ENCODE measurements at regions not wholly inside any gene's neighbourhood (a gene's known extent, or its start where the extent isn't known, plus 50 kb on each side); places are given as distances from the start of the nearest gene placed in this dataset.

- Histone ChIP-seq H3K4me1 (ENCODE audit: insufficient read depth) (no peaks in the 10 kb centered on the region), H3K36me3 (no peaks in the 10 kb centered on the region), H3K27ac (no peak overlapping the region), H3K4me3 (no peak overlapping the region), H3K9me3 (no peaks in the 10 kb centered on the region), H3K27me3 (no peaks in the 10 kb centered on the region)
- intact Hi-C loops (cut with DNase I) = no loop called here
- TF ChIP-seq POLR2A (IDR thresholded peaks at IDR 0.05) (no peak), EP300 (IDR thresholded peaks at IDR 0.05) (no peak), CTCF (IDR thresholded peaks at IDR 0.05) (no peak)
- DNase-seq = no peak
These were observed 350.8 kb downstream of the BRD1 start for GRCh38 chr22:49476800-49477400.

- H3K27ac ChIP-seq = no peak overlapping the region
- no peaks in the 10 kb centered on the region for H3K4me1 ChIP-seq (ENCODE audit: insufficient read depth)
- TF ChIP-seq POLR2A (IDR thresholded peaks at IDR 0.05) (no peak), EP300 (IDR thresholded peaks at IDR 0.05) (no peak), CTCF (IDR thresholded peaks at IDR 0.05) (no peak)
- H3K4me3 ChIP-seq = no peak overlapping the region
- 70 to 82% (median 80%) methylated on average over 5 of the region's 5 CpGs for WGBS, 3 donors
- DNase-seq = no peak
- no peaks in the 10 kb centered on the region for H3K36me3 ChIP-seq
- intact Hi-C loops (cut with DNase I) = no loop called here
- no peaks in the 10 kb centered on the region for H3K27me3 ChIP-seq
- H3K9me3 ChIP-seq = no peaks in the 10 kb centered on the region
These were observed 351.5 kb downstream of the BRD1 start for GRCh38 chr22:49476176-49476575.

GRCh38 chr22:49475253-49475652 is 352.4 kb downstream of the BRD1 start:
- H3K36me3 ChIP-seq = no peaks in the 10 kb centered on the region
- H3K4me3 ChIP-seq = no peak overlapping the region
- no peaks in the 10 kb centered on the region for H3K4me1 ChIP-seq (ENCODE audit: insufficient read depth)
- H3K27ac ChIP-seq = no peak overlapping the region
- no peak for TF ChIP-seq EP300 (IDR thresholded peaks at IDR 0.05)
- no peak for TF ChIP-seq CTCF (IDR thresholded peaks at IDR 0.05)
- TF ChIP-seq POLR2A (IDR thresholded peaks at IDR 0.05) = no peak
- no peaks in the 10 kb centered on the region for H3K9me3 ChIP-seq
- WGBS, 3 donors = 80 to 92% (median 84%) methylated on average over 5 of the region's 5 CpGs
- H3K27me3 ChIP-seq = no peaks in the 10 kb centered on the region
- DNase-seq = no peak
- intact Hi-C loops (cut with DNase I) = no loop called here

- H3K9me3 ChIP-seq = no peaks in the 10 kb centered on the region
- no peak overlapping the region for H3K4me3 ChIP-seq
- intact Hi-C loops (cut with DNase I) = no loop called here
- DNase-seq = no peak
- WGBS, 3 donors = 37 to 49% (median 44%) methylated on average over 11 of the region's 11 CpGs
- TF ChIP-seq EP300 (IDR thresholded peaks at IDR 0.05) (no peak), POLR2A (IDR thresholded peaks at IDR 0.05) (no peak), CTCF (IDR thresholded peaks at IDR 0.05) (no peak)
- no peak overlapping the region for H3K27ac ChIP-seq
- H3K27me3 ChIP-seq = no peaks in the 10 kb centered on the region
- no peaks in the 10 kb centered on the region for H3K36me3 ChIP-seq
- no peaks in the 10 kb centered on the region for H3K4me1 ChIP-seq (ENCODE audit: insufficient read depth)
These were observed 354.4 kb downstream of the BRD1 start for GRCh38 chr22:49473286-49473685.
